Fibroblast of lung (primary cell): ENCODE measurements at regions not wholly inside any gene's neighbourhood (a gene's known extent, or its start where the extent isn't known, plus 50 kb on each side); places are given as distances from the start of the nearest gene placed in this dataset.

ENCODE experiments used
- EZH2 ChIP-seq: IDR thresholded peaks from 2 replicates; pipeline ENCODE4 v1.5.1; 2012; ENCODE audit warnings: low read length, control low read depth, mild to moderate bottlenecking; ENCODE audit errors: missing control alignments
- TF ChIP-seq, protein P1 (sequence below), 2 donors: IDR thresholded peaks in 1 of 2; conservative IDR thresholded peaks in 1 of 2; 1 replicate in 1 of 2; 2 replicates in 1 of 2; pipeline ENCODE4 v1.5.1; 2011 to 2012; ENCODE audit warnings: low read length in 2 of 2, control low read depth in 1 of 2, inconsistent platforms in 1 of 2, low read depth in 1 of 2, mild to moderate bottlenecking in 1 of 2

DNA sequence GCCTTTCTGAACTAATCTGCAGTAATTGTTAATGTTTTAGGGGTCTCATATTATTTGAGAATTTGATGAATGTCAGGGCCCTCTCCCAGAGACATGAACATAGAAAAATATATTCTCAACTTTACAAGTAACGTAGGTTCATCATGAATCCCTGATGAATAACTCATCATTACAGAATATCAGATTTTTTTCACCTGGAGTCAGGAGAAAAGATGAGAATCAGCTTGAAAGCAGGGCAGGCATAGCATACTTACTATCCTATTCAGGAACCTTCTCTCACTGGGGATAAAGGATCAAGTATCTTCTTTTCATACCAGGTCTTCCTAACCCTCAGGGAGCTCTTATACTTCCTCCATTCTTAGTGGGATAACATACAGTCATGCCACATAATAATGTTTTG is 552.6 kb upstream of the TBL1XR1 start:
- TF ChIP-seq, protein P1, sequence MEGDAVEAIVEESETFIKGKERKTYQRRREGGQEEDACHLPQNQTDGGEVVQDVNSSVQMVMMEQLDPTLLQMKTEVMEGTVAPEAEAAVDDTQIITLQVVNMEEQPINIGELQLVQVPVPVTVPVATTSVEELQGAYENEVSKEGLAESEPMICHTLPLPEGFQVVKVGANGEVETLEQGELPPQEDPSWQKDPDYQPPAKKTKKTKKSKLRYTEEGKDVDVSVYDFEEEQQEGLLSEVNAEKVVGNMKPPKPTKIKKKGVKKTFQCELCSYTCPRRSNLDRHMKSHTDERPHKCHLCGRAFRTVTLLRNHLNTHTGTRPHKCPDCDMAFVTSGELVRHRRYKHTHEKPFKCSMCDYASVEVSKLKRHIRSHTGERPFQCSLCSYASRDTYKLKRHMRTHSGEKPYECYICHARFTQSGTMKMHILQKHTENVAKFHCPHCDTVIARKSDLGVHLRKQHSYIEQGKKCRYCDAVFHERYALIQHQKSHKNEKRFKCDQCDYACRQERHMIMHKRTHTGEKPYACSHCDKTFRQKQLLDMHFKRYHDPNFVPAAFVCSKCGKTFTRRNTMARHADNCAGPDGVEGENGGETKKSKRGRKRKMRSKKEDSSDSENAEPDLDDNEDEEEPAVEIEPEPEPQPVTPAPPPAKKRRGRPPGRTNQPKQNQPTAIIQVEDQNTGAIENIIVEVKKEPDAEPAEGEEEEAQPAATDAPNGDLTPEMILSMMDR (conservative IDR thresholded peaks at IDR 0.05 in 1 of 2, IDR thresholded peaks at IDR 0.05 in 1 of 2; ENCODE audit: low read depth in 1 of 2, low read length in 2 of 2) = no peak
- no peak for TF ChIP-seq EZH2
